ENCODE measurements at regions not wholly inside any gene's neighbourhood (a gene's known extent, or its start where the extent isn't known, plus 50 kb on each side); places are given as distances from the start of the nearest gene placed in this dataset.
"Not testable (repeated sequence)": the region's sequence is repeated elsewhere in the genome, so short reads cannot be mapped to it uniquely, and the experiment has no call there.

DNA sequence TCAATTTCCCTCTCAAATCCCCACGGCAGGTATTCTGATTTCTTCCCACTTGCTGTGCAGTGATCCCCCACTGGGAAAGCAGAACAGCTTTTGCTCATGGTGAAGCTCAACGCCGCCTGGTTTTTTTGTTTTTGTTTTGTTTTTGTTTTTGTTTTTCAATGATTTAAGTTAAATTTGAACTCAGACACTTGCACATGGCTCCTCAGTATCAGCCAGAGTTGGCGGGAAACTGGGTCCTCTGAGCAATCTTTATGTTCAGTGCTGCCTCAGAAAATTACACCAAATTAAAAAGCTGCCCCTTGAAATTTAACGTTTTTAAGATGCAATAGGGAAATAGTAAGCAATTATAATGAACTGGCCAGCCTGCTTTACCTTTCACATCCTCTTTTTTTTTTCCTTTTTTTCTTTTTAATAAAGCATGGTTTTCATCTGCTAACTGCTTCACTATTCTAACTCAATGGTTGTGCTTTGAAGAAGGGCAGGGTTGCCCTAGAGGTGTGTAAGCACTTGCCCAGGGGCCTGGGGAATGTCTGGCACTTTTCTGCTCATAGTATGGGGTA lies 277.0 kb upstream of the HNRNPA3 start:
- no peak overlapping the region for H3K4me3 ChIP-seq (ENCODE audit: low read length)
- H3K4me3 Mint-ChIP-seq: no peak overlapping the region
- no peak for TF ChIP-seq CTCF (IDR thresholded peaks at IDR 0.05)
- WGBS (ENCODE audit: insufficient coverage): 91% methylated on average over 4 of the region's 5 CpGs
- H3K36me3 ChIP-seq (ENCODE audit: control insufficient read depth, insufficient read depth, low read length): no peaks in the 10 kb centered on the region
- H3K36me3 Mint-ChIP-seq: no peaks in the 10 kb centered on the region
- ATAC-seq (no peak), DNase-seq (no peak)
- H3K4me1 ChIP-seq (ENCODE audit: control insufficient read depth, insufficient read depth, low read length): peaks cover 4% of the 10 kb centered on the region
- no peak overlapping the region for H3K27ac Mint-ChIP-seq
- H3K27me3 Mint-ChIP-seq (ENCODE audit: low read depth in 2 of 2): peaks cover 0 to 6% of the 10 kb centered on the region in 2 donors
- H3K9me3 ChIP-seq (ENCODE audit: control insufficient read depth, insufficient read depth, low read length): no peaks in the 10 kb centered on the region
- H3K27ac ChIP-seq (ENCODE audit: low read length): no peak overlapping the region
- peaks cover 0 to 2% of the 10 kb centered on the region in 2 donors for H3K9me3 Mint-ChIP-seq
- H3K4me1 Mint-ChIP-seq: peaks cover 16 to 18% of the 10 kb centered on the region in 2 donors
- intact Hi-C loops (cut with micrococcal nuclease): loop anchor here (10.0 kb wide), 1 partner anchor 329 kb away; the partner anchor contains the start of gene NFE2L2
- no peaks in the 10 kb centered on the region for H3K27me3 ChIP-seq (ENCODE audit: control insufficient read depth, insufficient read depth, low read length)

GRCh38 chr2:176936410-176936809 lies 276.2 kb upstream of the HNRNPA3 start:
- DNase-seq (no peak), ATAC-seq (no peak)
- peaks cover 0 to 6% of the 10 kb centered on the region in 2 donors for H3K27me3 Mint-ChIP-seq (ENCODE audit: low read depth in 2 of 2)
- no peak overlapping the region for H3K4me3 ChIP-seq (ENCODE audit: low read length)
- intact Hi-C loops (cut with micrococcal nuclease): loop anchor here (10.0 kb wide), 1 partner anchor 328 kb away; the partner anchor contains the start of gene NFE2L2
- H3K27ac Mint-ChIP-seq: no peak overlapping the region
- H3K36me3 ChIP-seq (ENCODE audit: control insufficient read depth, insufficient read depth, low read length): no peaks in the 10 kb centered on the region
- no peaks in the 10 kb centered on the region for H3K36me3 Mint-ChIP-seq
- H3K9me3 ChIP-seq (ENCODE audit: control insufficient read depth, insufficient read depth, low read length): no peaks in the 10 kb centered on the region
- peaks cover 4% of the 10 kb centered on the region for H3K4me1 ChIP-seq (ENCODE audit: control insufficient read depth, insufficient read depth, low read length)
- H3K27me3 ChIP-seq (ENCODE audit: control insufficient read depth, insufficient read depth, low read length): no peaks in the 10 kb centered on the region
- peaks cover 0 to 2% of the 10 kb centered on the region in 2 donors for H3K9me3 Mint-ChIP-seq
- H3K27ac ChIP-seq (ENCODE audit: low read length): no peak overlapping the region
- H3K4me3 Mint-ChIP-seq: no peak overlapping the region
- TF ChIP-seq CTCF (IDR thresholded peaks at IDR 0.05): no peak
- WGBS (ENCODE audit: insufficient coverage): 47% methylated on average over 3 of the region's 3 CpGs
- peaks cover 12 to 13% of the 10 kb centered on the region in 2 donors for H3K4me1 Mint-ChIP-seq

DNA sequence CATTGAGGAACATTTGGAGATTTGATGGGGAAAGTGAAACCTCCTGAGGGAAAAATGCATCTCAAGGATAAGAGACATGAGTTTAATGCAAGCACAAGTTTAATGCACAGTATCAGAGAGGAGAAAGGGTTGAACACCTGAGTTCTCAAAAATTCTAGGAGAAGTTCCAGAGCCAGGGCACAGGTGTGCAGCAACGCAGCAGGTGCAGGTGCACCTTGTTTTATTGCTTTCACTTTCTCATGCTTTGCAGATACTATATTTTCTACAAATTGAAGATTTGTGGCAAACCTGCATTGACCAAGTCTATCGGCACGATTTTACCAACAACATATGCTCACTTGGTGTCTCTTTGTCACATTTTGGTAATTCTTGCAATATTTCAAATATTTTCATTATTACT lies 267.6 kb upstream of the HNRNPA3 start:
- peaks cover under 1% of the 10 kb centered on the region for H3K36me3 Mint-ChIP-seq
- H3K27me3 ChIP-seq (ENCODE audit: control insufficient read depth, insufficient read depth, low read length): no peaks in the 10 kb centered on the region
- TF ChIP-seq CTCF (IDR thresholded peaks at IDR 0.05): no peak
- H3K27ac Mint-ChIP-seq: no peak overlapping the region
- H3K36me3 ChIP-seq (ENCODE audit: control insufficient read depth, insufficient read depth, low read length): no peaks in the 10 kb centered on the region
- H3K4me3 ChIP-seq (ENCODE audit: low read length): no peak overlapping the region
- H3K27me3 Mint-ChIP-seq (ENCODE audit: low read depth in 2 of 2): peaks cover 0 to 4% of the 10 kb centered on the region in 2 donors
- H3K4me1 ChIP-seq (ENCODE audit: control insufficient read depth, insufficient read depth, low read length): no peaks in the 10 kb centered on the region
- H3K4me1 Mint-ChIP-seq: no peaks in the 10 kb centered on the region
- H3K9me3 Mint-ChIP-seq: no peaks in the 10 kb centered on the region
- WGBS (ENCODE audit: insufficient coverage): 93% methylated on average over 3 of the region's 3 CpGs
- ATAC-seq: no peak
- no peak overlapping the region for H3K27ac ChIP-seq (ENCODE audit: low read length)
- intact Hi-C loops (cut with micrococcal nuclease): no loop called here
- DNase-seq: no peak
- H3K4me3 Mint-ChIP-seq: no peak overlapping the region
- H3K9me3 ChIP-seq (ENCODE audit: control insufficient read depth, insufficient read depth, low read length): peaks cover 2% of the 10 kb centered on the region

DNA sequence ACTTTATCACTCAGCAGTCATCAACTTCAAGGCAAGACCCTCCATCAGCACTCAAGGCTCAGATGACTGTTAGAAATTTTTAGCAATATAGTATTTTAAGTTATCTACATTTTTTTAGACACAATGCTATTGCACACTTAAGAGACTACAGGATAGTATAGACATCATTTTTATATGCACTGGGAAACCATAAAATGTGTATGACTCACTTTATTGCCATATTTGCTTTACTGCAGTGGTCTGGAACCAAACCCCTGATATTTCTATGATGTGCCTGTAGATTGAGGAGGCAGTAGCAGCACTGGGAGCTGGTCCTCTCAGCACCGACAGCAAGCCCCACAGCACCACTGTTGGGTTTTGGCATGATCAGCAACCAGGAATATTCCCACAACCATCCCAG lies 264.8 kb upstream of the HNRNPA3 start:
- no peak overlapping the region for H3K27ac Mint-ChIP-seq
- H3K9me3 Mint-ChIP-seq: peaks cover 0 to 3% of the 10 kb centered on the region in 2 donors
- no peaks in the 10 kb centered on the region for H3K4me1 Mint-ChIP-seq
- Histone ChIP-seq H3K27ac (ENCODE audit: low read length) (no peak overlapping the region), H3K27me3 (ENCODE audit: control insufficient read depth, insufficient read depth, low read length) (no peaks in the 10 kb centered on the region), H3K4me3 (ENCODE audit: low read length) (no peak overlapping the region), H3K4me1 (ENCODE audit: control insufficient read depth, insufficient read depth, low read length) (no peaks in the 10 kb centered on the region), H3K36me3 (ENCODE audit: control insufficient read depth, insufficient read depth, low read length) (no peaks in the 10 kb centered on the region), H3K9me3 (ENCODE audit: control insufficient read depth, insufficient read depth, low read length) (peaks cover 2% of the 10 kb centered on the region)
- intact Hi-C loops (cut with micrococcal nuclease): no loop called here
- H3K27me3 Mint-ChIP-seq (ENCODE audit: low read depth in 2 of 2): no peaks in the 10 kb centered on the region
- peaks cover 8% of the 10 kb centered on the region for H3K36me3 Mint-ChIP-seq
- DNase-seq: no peak
- H3K4me3 Mint-ChIP-seq: no peak overlapping the region
- no peak for TF ChIP-seq CTCF (IDR thresholded peaks at IDR 0.05)
- WGBS (ENCODE audit: insufficient coverage): 100% methylated on average over 1 of the region's 1 CpG
- no peak for ATAC-seq

GRCh38 chr2:176951218-176951617 lies 261.4 kb upstream of the HNRNPA3 start:
- H3K27ac Mint-ChIP-seq; H3K36me3 ChIP-seq (ENCODE audit: control insufficient read depth, insufficient read depth, low read length); H3K27ac ChIP-seq (ENCODE audit: low read length); ATAC-seq; H3K4me3 ChIP-seq (ENCODE audit: low read length); H3K9me3 ChIP-seq (ENCODE audit: control insufficient read depth, insufficient read depth, low read length); intact Hi-C loops (cut with micrococcal nuclease); H3K4me1 Mint-ChIP-seq; H3K9me3 Mint-ChIP-seq; H3K36me3 Mint-ChIP-seq; H3K4me3 Mint-ChIP-seq; DNase-seq; H3K4me1 ChIP-seq (ENCODE audit: control insufficient read depth, insufficient read depth, low read length); H3K27me3 ChIP-seq (ENCODE audit: control insufficient read depth, insufficient read depth, low read length): not testable (repeated sequence)
- WGBS (ENCODE audit: insufficient coverage): no CpG with 5 or more reads among the region's 3 CpGs
- H3K27me3 Mint-ChIP-seq (ENCODE audit: low read depth in 2 of 2): peaks cover 2 to 25% of the 10 kb centered on the region in 2 donors

All from natural killer cell (primary cell).